ENCODE measurements at regions not wholly inside any gene's neighbourhood (a gene's known extent, or its start where the extent isn't known, plus 50 kb on each side); places are given as distances from the start of the nearest gene placed in this dataset.
"Not testable (repeated sequence)": the region's sequence is repeated elsewhere in the genome, so short reads cannot be mapped to it uniquely, and the experiment has no call there.

- no peak for DNase-seq
Observed at GRCh38 chr18:73150199-73150598, 282.4 kb upstream of the NETO1 start.

GRCh38 chr18:73147590-73147989 lies 279.8 kb upstream of the NETO1 start:
- no peak for DNase-seq

- no peak for DNase-seq
Observed at GRCh38 chr18:73144030-73144429, 276.2 kb upstream of the NETO1 start.

- no peak for DNase-seq
Observed at GRCh38 chr18:73136134-73136533, 268.3 kb upstream of the NETO1 start.

- DNase-seq, result no peak
Observed at GRCh38 chr18:73124175-73124574, 256.4 kb upstream of the NETO1 start.

- DNase-seq, result no peak
Observed at GRCh38 chr18:73121207-73121606, 253.4 kb upstream of the NETO1 start.

- DNase-seq, result no peak
Observed at GRCh38 chr18:73120626-73121025, 252.8 kb upstream of the NETO1 start.

GRCh38 chr18:73119574-73119973 lies 251.8 kb upstream of the NETO1 start:
- DNase-seq, result no peak

GRCh38 chr18:73118121-73118816 lies 250.5 kb upstream of the NETO1 start:
- DNase-seq, result no peak

GRCh38 chr18:73110307-73110706 lies 242.5 kb upstream of the NETO1 start:
- DNase-seq, result no peak

GRCh38 chr18:73101977-73102376 lies 234.2 kb upstream of the NETO1 start:
- DNase-seq, result no peak

GRCh38 chr18:73101491-73101890 lies 233.7 kb upstream of the NETO1 start:
- DNase-seq, result not testable (repeated sequence)

GRCh38 chr18:73099759-73100158 lies 232.0 kb upstream of the NETO1 start:
- DNase-seq, result no peak

- no peak for DNase-seq
Observed at GRCh38 chr18:73093687-73094250, 226.0 kb upstream of the NETO1 start.

- no peak for DNase-seq
Observed at GRCh38 chr18:73088445-73088844, 220.7 kb upstream of the NETO1 start.

- DNase-seq, result no peak
Observed at GRCh38 chr18:73087282-73087977, 219.6 kb upstream of the NETO1 start.

- no peak for DNase-seq
Observed at GRCh38 chr18:73079920-73080319, 212.1 kb upstream of the NETO1 start.

GRCh38 chr18:73060666-73061288 lies 193.0 kb upstream of the NETO1 start:
- no peak for DNase-seq

GRCh38 chr18:73059280-73059679 lies 191.5 kb upstream of the NETO1 start:
- DNase-seq, result no peak

GRCh38 chr18:73047688-73048087 lies 179.9 kb upstream of the NETO1 start:
- no peak for DNase-seq

- DNase-seq, result no peak
Observed at GRCh38 chr18:73045037-73045436, 177.2 kb upstream of the NETO1 start.

- no peak for DNase-seq
Observed at GRCh38 chr18:73043611-73044010, 175.8 kb upstream of the NETO1 start.

GRCh38 chr18:73043211-73043610 lies 175.4 kb upstream of the NETO1 start:
- no peak for DNase-seq

GRCh38 chr18:73040247-73040646 lies 172.5 kb upstream of the NETO1 start:
- DNase-seq, result no peak

Measured in stimulated activated naive CD4-positive, alpha-beta T cell treated with Interleukin-2 at 50 U/mL for 16 hours (primary cell).